ENCODE measurements at regions not wholly inside any gene's neighbourhood (a gene's known extent, or its start where the extent isn't known, plus 50 kb on each side); places are given as distances from the start of the nearest gene placed in this dataset.

DNA sequence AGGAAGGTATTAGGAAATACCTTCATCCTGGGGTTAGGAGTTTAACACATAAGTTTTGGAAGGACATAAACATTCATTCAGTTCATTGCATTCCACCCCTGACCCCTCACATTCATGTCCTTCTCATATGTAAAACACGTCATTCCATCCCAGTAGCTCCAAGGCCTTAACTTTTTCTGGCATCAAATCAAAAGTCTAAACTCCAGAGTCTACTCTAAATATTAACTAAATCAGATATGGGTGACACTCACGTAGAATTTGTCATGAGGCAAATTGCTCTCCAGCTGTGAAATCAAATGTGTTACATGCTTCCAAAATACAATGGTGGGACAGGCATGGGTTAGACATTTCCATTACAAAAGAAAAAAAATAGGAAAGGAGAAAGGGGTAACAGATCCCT lies 298.2 kb upstream of the LRRC7 start:
- no peak for DNase-seq

DNA sequence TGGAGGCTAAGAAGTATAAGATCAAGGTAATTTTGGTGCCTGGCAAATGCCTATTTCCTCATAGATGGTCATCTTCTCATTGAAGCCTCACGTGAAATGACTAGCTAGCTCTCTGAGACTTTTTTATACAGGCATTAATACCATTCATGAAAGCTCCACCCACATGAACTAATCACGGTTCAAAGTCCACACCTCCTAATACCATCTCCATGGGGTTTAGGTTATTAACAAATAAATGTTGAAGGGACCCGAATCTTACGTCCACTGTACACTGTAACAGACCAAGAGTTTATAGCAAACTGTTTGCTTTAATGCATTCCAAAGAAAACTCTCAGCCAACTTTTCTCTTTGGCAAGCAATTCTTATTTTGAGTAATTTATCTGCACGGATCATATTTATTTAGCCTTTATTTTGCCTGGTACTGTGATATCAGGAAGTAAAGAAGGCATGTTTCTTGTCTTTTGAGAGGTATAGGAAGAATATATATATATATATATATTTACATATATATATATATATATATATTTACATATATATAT lies 296.1 kb upstream of the LRRC7 start:
- no peak for DNase-seq

DNA sequence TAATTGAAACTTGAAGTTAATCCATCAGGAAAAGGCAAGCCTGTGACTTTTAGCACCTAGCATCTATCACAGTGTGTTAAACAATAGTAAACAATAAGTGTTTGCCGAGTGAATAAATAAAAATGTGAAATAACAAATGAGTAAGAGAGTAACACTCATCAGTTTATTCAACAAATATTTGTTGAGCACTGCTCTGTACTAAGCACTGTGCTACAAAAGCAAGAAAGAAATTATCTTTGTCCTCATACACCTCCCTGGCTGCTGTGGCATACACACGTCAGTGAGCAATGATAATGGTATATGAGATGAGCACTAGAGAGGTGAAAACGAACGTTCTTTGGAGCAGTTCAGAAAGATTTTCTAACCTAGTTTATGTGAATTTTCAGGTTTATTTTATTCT lies 295.0 kb upstream of the LRRC7 start:
- DNase-seq, result no peak

DNA sequence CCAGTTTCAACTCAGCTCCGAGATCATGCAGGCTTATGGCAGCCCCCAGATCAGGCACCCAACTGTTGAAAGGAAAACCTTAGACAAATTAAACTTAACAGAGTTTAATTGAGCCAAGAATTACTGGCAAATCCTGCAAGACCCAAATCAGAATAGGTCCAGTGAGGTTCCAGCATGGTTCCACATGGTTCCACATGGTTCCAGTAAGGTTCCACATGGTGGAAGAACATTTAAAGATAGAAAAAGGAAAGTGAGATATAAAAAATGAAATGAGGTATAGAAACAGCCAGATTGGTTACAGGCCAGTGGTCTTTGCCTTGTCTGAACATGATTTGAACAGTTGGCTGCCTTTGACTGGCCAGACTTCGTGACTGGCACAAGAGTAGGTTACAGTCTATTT lies 288.8 kb upstream of the LRRC7 start:
- no peak for DNase-seq

DNA sequence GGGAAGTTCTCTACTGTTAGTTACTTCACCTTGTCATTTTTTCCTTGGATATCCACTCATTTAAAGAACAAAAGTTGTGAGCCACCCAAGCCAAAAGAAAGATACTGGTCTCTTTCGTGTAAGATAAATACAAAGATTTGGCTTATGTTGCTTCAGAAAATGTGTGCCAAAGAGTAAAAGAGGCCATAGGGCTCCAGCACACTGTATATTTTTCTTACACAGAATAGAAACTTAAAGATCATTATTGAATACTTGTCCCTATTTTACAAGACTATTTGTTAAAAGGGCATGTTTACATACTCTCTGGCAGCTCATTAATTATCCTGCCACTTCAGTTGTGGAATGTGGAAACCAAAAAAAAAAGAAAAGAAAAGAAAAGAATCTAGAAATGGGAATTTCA lies 284.2 kb upstream of the LRRC7 start:
- no peak for DNase-seq

DNA sequence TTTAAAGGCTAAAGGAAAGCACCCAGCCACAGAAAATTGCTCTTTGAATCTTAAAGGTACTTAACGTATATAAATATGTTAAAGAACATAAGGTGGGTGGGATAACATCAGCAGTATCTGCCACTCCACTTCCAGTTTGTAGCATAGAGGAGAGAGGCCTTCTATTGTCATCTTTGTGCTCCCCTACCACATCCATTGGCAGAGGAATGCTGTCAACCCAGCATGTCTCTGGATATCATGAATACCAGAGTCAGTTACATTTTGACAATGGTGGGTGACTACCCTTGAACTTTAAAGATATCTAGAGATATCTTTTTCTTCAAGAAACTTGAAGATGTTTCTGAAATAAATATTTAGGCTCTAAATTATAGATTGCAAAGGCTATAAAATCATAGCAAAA lies 283.2 kb upstream of the LRRC7 start:
- DNase-seq, result no peak

DNA sequence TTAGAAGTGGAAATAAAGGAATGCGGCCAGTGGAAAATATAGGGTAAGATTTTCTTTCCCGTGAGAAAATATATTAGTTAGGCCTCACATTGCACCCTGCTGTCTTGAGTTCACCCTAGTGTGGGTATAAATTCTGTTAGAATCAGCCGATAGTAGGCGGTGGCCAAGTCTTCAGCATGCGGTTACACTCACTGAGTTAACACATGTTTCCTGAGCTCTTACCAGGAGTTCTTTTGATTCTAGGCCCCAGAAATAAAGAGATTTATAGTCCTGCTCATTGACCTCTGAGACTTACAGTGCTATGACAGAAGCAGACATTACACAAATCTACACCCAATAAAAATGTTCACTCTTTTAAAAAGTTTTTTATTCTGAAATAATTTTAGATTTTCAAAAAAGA lies 279.3 kb upstream of the LRRC7 start:
- no peak for DNase-seq

DNA sequence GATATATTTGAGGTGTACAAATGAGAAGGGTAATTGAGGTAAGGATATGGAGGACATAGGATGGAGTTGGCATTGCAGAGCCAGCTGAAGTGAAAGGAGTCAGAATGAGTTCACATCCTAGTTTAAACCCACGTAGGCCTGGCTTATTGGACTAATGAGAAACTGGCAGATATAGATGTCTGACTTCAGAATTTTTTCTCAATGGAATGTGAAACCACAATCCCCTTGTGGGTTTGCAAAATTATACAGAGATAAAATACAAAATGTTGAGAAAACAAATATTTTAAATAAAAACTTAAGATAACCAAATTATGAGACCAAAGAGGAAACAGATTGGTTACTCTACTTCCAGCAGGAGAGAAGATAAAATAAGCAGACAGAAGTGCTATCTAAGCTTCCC lies 277.4 kb upstream of the LRRC7 start:
- no peak for DNase-seq

DNA sequence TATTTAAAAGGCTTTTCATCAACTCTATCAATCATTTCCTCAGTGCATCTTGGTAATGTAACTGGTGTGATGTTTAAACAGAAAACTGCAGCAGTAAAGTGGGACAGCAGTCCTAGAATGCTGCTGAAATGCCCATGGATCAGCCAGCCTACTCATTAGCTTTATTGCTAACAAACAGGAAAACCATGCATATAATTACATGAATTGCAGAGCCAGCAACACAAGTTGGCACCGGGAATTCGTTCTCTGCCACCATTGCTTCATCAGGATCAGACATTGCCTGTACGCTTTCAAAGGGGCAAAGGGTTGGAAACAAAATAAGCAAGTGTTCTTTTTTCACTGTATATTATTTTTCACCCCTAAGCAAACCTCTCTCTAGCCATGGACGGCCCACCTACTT lies 276.2 kb upstream of the LRRC7 start:
- no peak for DNase-seq

DNA sequence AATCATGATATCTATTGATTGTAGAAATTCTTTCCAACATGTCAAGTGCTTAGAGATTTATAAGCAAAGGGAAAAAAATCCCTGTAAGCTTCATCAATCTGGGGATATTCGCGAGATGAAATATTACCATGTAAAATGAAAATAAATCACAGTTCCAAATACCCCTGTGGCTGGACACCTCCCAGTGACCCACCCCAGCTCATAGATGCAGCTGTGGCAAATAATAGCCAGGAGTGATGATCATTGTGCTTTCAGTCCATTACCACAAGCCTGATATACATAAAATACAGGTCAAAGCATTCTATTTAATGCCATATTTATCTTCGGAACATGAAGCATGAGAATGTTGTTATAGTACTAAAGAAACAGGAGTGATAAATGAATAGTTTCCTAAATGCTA lies 274.9 kb upstream of the LRRC7 start:
- DNase-seq, result no peak

DNA sequence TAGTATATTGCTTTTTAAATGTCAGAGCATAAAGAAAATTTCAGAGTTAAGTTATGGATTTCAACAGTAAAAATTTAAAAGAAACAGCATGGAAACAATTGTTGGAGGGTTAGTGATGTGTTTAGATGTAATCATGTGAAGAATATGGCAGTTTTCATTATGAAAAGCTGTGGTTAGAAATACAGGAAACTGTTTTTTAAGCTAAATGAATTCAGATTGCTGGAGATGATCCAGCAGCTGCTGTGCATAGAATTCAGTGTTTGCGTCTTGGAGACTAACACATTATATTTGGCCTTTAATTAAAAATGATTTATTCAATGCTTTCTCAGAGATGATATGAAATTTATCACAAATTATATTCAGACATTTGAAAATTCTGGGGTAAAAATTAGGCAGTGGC lies 273.6 kb upstream of the LRRC7 start:
- no peak for DNase-seq

DNA sequence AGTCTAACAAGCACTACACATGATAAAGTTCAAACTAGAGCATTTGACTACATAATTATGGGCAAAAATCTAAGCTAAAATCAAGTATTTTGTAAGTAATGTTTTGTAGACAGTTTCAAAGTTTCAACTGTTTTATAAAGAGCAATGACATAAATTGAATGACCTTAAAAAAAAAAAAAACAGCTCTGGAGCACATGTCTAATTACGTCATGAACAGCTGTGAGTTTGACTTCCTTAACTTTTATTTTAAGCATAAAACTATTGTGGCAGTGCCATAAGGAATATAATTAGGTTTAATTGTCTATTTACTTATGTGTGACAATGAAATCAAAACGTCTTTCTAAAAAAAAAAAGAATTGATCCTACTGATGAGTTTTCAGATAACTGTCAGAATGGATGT lies 272.5 kb upstream of the LRRC7 start:
- DNase-seq, result no peak

DNA sequence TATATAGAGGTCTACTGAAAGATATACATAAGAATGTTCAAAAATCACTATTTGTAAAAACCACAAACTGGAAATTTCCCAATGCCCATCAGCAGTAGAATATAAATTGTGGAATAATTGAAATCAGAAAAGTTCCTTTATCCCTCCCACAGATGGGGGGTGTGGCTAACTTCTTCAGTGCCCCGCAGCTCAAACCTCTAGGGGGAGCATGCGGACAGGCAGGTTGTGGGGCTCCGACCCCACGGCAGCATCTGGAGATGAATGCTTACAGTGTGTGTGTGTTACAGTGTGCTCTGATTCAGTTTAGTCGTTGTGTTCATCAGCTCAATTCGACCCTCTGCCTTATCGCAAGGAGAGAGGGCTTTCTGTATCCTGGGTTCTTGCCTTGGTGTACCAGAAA lies 262.1 kb upstream of the LRRC7 start:
- DNase-seq, result no peak

DNA sequence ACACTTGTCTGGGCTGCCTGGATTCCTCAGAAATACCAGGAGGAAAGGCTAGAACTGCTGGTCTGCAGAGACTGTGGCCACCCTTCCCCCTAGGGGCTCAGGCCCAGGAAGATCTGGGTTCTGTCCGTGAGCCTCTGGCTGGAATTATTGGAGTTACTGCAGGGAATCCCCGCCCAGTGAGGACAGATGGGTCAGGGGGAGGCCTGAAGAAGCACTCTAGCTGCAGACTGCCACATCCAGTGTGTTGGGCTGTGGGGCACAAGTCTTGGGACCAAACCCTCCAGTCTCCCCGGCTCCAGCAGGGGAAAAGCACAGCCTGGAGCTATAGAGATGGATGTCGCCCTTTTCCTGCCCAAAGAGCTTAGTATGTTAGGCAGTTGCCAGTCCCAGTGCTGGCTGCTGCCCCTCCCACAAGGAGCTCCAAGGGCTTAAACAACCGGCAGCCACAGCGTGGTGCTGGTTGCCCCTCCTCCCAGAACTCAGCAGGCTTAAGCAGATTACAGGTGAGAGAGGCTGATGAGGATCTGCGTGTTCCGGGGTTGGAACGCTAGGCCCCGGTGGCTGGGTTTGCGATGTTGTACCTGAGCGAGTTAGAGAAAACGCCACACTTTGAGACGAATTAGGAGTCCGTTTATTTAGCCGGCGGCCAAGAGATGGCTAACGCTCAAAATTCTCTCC lies 255.5 kb upstream of the LRRC7 start:
- no peak for DNase-seq

DNA sequence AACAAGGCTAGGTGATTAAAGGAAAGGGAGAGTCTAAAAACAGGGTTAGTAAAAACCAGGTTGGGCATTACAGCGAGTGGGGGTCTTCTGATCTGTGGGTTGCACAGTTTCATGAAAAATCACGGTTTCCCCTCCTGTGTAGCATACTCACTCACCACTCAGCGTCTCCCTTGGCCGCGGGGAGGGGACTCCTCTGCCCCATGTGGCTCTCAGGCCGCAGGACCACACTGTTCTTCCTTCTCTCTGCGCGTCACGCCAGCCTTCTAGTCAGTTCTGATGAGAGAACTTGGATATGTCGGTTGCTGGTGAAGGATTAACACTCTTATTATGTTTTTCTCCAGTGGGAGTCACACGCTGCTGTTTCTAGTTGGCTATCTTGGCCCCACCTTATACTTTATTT lies 254.6 kb upstream of the LRRC7 start:
- DNase-seq, result no peak

DNA sequence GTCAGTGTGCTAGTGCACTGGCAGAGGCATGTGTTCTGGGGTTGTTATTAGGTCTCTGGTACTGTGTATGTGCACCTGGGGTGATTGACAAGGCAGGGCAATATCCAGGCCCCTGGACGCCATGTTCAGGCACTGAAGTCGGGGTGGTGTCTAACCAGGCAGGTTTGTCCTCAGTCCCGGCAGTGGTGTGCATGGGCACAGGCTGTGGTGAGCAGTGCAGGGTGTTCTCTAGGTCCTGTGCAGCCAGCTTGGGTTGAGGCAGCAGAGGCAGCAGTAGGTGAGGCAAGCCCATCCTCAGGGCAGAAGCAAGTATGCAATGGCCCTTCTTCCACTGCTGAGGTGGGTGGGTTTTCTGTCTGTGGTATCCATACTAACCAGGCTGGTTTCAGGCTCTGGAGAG lies 252.3 kb upstream of the LRRC7 start:
- no peak for DNase-seq

DNA sequence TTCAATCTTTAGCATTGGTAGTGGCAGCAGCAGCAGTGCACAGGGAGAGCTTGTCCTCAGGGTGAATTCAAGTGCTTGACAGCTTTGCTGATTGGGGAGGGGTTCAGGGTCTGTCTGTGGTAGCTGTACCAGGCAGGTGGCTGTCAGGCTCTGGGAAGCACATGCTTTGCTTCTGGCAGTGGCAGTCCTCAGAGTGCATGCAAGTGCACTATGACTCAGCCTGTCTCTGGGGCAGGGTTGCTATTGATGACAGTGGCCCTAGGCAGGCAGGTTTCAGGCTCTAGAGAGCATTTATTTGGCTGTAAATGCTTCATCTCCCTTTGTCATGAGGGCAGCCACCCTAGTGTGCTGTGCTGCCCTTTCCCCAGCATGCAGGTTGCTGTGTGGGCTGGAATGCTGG lies 251.9 kb upstream of the LRRC7 start:
- no peak for DNase-seq

DNA sequence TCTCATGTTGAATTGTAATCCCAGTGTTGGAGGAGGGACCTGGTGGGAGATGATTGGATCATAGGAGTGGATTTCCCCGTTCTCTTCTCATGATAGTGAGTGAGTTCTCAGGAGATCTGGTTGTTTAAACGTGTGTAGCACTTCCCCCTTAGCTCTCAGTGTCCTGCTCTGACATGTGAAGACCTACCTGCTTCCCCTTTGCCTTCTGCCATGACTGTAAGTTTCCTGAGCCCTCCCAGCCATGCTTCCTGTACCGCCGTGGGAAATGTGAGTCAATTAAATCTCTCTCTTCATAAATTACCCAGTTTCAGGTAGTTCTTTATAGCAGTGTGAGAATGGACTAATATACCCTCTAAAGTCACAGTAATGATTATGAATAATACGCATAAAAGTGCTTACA lies 248.4 kb upstream of the LRRC7 start:
- no peak for DNase-seq

DNA sequence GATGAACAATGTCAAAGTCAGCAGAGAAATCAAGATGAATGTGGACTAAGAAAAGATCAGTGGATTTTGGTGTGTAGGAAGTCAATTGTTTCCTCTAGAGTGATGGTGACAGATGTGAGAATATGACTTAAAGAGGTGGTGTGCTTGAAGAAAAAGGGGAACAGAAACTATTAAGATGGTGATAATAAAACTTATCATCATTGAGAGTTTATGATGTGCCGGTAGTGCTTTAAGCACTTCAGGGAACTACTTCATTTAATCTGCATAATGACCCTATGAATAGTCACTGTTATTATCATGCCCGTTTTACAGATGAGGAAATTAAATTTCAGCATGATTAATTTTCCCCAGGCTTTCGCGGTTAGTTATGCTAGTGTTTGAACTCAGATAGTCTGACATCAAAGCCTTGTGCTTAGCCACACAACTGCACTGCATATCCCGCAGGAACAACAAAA lies 246.9 kb upstream of the LRRC7 start:
- DNase-seq, result no peak

DNA sequence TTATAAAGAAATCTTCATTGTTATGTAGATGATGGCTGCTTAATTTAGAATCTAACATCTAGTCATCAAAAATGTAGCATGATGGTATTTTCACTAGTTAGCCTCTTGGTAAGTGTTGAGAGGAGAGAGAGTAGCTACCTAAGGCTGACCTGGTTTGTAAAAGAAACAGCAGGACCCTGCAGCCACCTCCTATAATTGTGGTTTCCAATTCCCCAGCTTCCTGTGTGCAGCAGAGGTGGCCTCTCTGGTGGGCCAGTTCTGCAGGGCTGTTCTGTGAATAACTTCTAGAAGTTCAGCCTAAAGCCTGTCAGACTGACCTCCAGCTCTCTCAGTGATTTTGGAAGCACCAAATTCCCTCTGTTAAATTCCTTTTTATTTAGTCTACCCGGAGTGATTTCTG lies 246.4 kb upstream of the LRRC7 start:
- no peak for DNase-seq

DNA sequence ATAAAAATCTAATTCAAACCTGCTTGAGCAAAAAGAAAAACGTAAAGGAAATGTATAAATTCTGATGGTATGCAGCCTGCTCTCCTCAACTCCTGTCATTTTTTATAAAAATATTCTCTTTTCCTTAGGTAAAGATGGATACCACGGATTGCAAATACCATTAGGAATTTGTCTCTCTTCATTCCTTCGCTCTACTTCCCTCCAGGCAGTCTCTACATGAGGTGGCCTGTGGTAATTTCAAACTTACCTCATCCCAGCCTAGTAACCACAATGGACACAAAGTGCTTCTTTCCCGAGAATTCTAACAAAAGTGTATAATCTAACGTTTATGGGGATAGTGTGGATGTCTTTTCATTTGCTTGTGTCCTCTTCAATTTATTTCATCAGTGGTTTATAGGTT lies 239.5 kb upstream of the LRRC7 start:
- DNase-seq, result no peak

DNA sequence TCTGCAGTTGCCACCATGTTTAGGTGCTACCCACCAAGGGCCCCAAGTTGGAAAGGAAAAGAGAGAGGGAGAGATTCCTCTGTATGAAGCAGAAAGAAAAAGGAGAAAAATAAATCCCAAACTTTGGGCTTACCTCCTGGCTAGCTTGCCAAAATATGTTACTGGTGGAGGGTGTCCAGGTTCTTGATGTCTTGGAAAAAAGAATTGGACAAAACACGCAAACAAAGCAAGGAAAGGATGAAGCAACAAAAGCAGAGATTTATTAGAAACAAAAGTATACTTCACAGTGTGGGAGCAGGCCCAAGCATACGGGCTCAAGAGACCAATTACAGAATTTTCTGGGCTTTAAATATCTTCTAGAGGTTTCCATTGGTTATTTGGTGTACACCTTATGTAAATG lies 204.5 kb upstream of the LRRC7 start:
- no peak for DNase-seq

DNA sequence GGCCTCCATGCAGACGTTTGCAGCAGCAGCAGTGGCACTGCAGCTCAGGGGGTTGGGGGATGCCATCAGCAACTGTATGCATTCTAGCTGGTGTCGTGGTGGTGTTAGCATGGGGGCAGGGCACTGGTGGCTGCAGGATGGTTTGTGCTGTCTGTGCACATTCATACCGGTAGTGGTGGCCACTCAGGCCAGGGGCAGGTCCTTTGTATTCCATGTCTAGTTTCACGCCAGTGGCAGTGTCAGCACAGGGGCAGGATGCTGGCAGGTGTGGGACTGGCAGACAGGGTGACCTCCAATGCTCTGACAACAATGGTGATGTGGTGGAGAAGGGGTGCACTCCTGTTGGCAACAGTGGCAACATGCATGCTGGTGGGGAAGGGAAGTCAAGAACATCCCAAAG lies 194.2 kb upstream of the LRRC7 start:
- DNase-seq, result no peak

DNA sequence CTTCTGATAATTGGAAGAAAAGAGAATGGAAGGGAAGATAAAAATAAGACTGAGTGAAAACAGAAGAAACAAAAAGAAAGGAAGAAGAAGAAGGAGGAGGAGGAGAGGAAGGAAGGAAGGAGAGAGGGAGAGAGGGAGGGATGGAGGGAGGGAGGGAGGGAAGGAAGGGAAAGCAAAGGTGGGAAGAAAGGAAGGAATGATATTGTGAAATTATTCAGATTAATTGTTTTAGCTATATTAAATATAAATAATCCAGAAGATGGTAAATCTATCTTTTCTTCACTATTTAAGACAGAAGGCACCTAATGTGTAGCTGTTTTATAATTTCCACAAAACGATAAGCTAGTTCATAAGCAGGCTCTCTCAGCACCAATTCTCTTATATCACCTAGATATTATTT lies 191.3 kb upstream of the LRRC7 start:
- DNase-seq, result no peak

DNA sequence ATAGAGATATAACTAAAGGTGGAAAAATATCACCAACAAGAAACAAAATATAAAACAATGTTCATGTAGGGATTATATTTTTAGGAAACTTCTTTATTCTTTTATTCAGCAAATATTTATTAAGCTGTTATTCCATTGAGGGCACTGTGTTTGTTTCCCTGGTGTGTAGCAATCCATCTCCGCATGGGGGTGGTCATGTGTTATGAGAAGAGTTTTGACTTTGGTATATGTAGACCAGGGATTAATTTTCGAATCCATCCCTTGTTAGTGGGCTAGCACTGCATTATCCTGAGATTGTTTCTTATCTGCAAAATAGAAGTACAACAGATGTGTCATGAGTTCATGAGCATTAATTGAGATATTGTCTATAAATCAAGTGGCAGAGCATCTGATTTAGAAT lies 190.2 kb upstream of the LRRC7 start:
- DNase-seq, result no peak

DNA sequence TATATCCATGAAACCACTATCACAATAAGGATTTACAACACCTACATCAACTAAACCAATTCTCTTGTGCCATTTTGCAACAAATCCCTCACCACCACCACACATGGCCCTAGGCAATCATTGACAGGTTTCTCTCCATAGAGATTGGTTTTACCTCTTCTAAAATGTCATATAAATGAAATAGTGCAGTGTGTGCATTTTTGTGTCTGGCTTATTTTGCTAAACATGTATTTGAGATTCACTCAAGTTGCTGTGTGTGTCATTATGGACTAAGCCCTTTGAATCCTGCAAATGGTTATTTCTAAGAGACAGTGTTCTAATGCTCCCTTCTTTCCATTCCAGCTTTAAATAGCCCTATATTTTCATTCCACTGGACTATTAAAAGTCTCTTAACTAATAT lies 179.7 kb upstream of the LRRC7 start:
- no peak for DNase-seq
